Neutrophil (primary cell): ENCODE measurements at regions not wholly inside any gene's neighbourhood (a gene's known extent, or its start where the extent isn't known, plus 50 kb on each side); places are given as distances from the start of the nearest gene placed in this dataset.

ENCODE experiments used
- H3K27ac ChIP-seq: fragments of 200-600 bp; sonication (generic); 2 replicates; pipeline ENCODE4 v1.5.1; 2016; ENCODE audit warnings: mild to moderate bottlenecking, moderate library complexity
- H3K27me3 ChIP-seq: fragments of 200-600 bp; sonication (generic); 2 replicates; pipeline ENCODE4 v1.6.0; 2016; ENCODE audit warnings: mild to moderate bottlenecking
- H3K36me3 ChIP-seq: fragments of 200-600 bp; sonication (generic); 2 replicates; pipeline ENCODE4 v1.5.1; 2017
- H3K4me1 ChIP-seq, 2 experiments: fragments of 200-600 bp in 1 of 2; sonication (generic) in 1 of 2; 1 replicate in 1 of 2; 2 replicates in 1 of 2; pipeline versions ENCODE4 v1.5.1 to v1.6.1; 2013 to 2016; ENCODE audit warnings: low read depth in 1 of 2, low read length in 1 of 2, mild to moderate bottlenecking in 1 of 2, moderate library complexity in 1 of 2; ENCODE audit not compliant: control insufficient read depth in 1 of 2, insufficient read depth in 1 of 2
- H3K4me3 ChIP-seq, 2 experiments: fragments of 200-600 bp in 1 of 2; sonication (generic) in 1 of 2; 1 replicate in 1 of 2; 2 replicates in 1 of 2; pipeline ENCODE4 v1.5.1; 2013 to 2016; ENCODE audit warnings: low read depth in 1 of 2, low read length in 1 of 2, mild to moderate bottlenecking in 1 of 2, moderate library complexity in 1 of 2
- H3K9me3 ChIP-seq: fragments of 200-600 bp; sonication (generic); 2 replicates; pipeline ENCODE4 v1.5.1; 2016
- TF ChIP-seq, protein P1 (sequence below): fragments of 200-600 bp; sonication (generic); IDR thresholded peaks from 2 replicates; pipeline ENCODE4 v1.5.1; 2016; ENCODE audit warnings: antibody characterized with exemption

DNA sequence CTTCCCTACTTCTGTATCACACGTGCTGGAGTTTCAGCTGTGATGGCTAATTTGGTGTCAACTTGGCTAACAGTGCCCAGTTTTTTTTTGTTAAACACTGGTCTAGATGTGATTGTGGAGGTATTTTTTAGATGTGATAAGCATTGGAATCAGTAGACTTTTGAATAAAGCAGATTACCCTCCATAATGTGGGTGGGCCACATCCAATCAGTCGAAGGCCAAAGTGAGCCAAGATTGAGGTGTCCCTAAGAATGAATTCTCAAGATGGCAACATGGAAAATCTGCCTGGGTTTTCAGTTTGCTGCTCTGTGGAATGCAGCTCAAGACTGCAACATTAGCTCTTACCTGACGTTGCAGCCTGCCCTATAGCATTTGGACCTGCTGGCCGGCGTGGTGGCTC, 68.8 kb upstream of the AGBL1 start:
- no peak overlapping the region for H3K4me3 ChIP-seq
- no peaks in the 10 kb centered on the region for H3K9me3 ChIP-seq
- H3K36me3 ChIP-seq = no peaks in the 10 kb centered on the region
- peaks cover 7% of the 10 kb centered on the region for H3K27me3 ChIP-seq
- TF ChIP-seq, protein P1, sequence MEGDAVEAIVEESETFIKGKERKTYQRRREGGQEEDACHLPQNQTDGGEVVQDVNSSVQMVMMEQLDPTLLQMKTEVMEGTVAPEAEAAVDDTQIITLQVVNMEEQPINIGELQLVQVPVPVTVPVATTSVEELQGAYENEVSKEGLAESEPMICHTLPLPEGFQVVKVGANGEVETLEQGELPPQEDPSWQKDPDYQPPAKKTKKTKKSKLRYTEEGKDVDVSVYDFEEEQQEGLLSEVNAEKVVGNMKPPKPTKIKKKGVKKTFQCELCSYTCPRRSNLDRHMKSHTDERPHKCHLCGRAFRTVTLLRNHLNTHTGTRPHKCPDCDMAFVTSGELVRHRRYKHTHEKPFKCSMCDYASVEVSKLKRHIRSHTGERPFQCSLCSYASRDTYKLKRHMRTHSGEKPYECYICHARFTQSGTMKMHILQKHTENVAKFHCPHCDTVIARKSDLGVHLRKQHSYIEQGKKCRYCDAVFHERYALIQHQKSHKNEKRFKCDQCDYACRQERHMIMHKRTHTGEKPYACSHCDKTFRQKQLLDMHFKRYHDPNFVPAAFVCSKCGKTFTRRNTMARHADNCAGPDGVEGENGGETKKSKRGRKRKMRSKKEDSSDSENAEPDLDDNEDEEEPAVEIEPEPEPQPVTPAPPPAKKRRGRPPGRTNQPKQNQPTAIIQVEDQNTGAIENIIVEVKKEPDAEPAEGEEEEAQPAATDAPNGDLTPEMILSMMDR = no peak
- H3K4me1 ChIP-seq = no peaks in the 10 kb centered on the region
- H3K27ac ChIP-seq = no peak overlapping the region

DNA sequence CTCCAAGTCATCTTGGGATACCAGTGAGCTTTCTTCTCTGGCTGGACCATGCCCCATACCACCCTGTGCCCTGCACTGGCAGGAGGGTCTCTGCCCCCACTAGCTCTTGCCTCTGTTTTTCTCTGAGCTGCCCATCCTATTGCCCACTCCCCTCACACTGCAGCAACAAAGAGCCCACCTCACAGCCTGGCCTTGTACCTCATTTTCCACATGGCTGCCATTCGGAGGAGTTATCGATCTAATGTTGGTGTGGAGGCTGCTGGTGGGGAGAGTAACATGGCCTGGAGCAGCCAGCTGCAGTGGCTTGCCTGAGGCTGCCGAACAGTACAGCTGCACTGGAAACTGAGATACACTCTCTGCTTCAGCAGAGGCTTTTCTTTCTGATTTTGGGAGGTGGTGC, 65.7 kb upstream of the AGBL1 start:
- Histone ChIP-seq H3K9me3 (no peaks in the 10 kb centered on the region), H3K27me3 (peaks cover 8% of the 10 kb centered on the region), H3K4me1 (no peaks in the 10 kb centered on the region), H3K27ac (no peak overlapping the region), H3K4me3 (no peak overlapping the region), H3K36me3 (no peaks in the 10 kb centered on the region)
- TF ChIP-seq, protein P1 = no peak

- Histone ChIP-seq H3K4me1 (no peaks in the 10 kb centered on the region), H3K27ac (no peak overlapping the region), H3K9me3 (no peaks in the 10 kb centered on the region), H3K4me3 (no peak overlapping the region), H3K27me3 (peaks cover 16% of the 10 kb centered on the region), H3K36me3 (no peaks in the 10 kb centered on the region)
- TF ChIP-seq, protein P1 = no peak
Measured at GRCh38 chr15:86016750-86017149, 62.9 kb upstream of the AGBL1 start.

DNA sequence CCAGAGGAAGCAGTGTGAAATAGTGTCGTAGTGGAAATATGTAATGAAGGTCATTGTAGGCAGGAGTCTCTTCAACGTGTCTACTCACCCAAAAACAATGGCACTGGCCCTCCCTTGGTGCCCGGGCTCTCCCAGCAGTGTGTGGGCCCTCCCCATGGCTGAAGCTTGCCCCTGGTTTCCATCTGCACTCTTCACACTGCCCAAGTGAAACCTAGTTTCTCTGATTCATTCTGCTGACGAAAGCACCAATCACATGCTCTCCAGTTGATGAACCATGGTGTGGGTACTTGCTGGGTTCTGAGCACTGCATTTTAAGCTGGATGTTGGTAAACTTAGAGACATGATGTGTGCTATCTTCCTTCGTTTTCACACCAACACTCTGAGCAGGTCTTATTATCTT, 61.0 kb upstream of the AGBL1 start:
- TF ChIP-seq, protein P1 = no peak
- no peaks in the 10 kb centered on the region for H3K9me3 ChIP-seq
- H3K27ac ChIP-seq = no peak overlapping the region
- H3K27me3 ChIP-seq = peaks cover 36% of the 10 kb centered on the region
- H3K36me3 ChIP-seq = no peaks in the 10 kb centered on the region
- no peak overlapping the region for H3K4me3 ChIP-seq
- H3K4me1 ChIP-seq = no peaks in the 10 kb centered on the region

- TF ChIP-seq, protein P1 = no peak
- no peaks in the 10 kb centered on the region for H3K4me1 ChIP-seq
- H3K4me3 ChIP-seq = no peak overlapping the region
- no peak overlapping the region for H3K27ac ChIP-seq
- H3K36me3 ChIP-seq = no peaks in the 10 kb centered on the region
- H3K27me3 ChIP-seq = peaks cover 42% of the 10 kb centered on the region
- H3K9me3 ChIP-seq = no peaks in the 10 kb centered on the region
Measured at GRCh38 chr15:86021281-86022264, 58.1 kb upstream of the AGBL1 start.
